ENCODE measurements at regions not wholly inside any gene's neighbourhood (a gene's known extent, or its start where the extent isn't known, plus 50 kb on each side); places are given as distances from the start of the nearest gene placed in this dataset.

- TF ChIP-seq, protein P1, sequence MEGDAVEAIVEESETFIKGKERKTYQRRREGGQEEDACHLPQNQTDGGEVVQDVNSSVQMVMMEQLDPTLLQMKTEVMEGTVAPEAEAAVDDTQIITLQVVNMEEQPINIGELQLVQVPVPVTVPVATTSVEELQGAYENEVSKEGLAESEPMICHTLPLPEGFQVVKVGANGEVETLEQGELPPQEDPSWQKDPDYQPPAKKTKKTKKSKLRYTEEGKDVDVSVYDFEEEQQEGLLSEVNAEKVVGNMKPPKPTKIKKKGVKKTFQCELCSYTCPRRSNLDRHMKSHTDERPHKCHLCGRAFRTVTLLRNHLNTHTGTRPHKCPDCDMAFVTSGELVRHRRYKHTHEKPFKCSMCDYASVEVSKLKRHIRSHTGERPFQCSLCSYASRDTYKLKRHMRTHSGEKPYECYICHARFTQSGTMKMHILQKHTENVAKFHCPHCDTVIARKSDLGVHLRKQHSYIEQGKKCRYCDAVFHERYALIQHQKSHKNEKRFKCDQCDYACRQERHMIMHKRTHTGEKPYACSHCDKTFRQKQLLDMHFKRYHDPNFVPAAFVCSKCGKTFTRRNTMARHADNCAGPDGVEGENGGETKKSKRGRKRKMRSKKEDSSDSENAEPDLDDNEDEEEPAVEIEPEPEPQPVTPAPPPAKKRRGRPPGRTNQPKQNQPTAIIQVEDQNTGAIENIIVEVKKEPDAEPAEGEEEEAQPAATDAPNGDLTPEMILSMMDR (IDR thresholded peaks at IDR 0.05) = no peak
- TF ChIP-seq POLR2A (IDR thresholded peaks at IDR 0.05) = no peak
- TF ChIP-seq EP300 (IDR thresholded peaks at IDR 0.05) = no peak
Observed at GRCh38 chr2:150292807-150293206, 194.7 kb downstream of the RND3 start.

All from stomach (tissue), 4 donors.